SK-N-SH (cell line): ENCODE measurements at regions not wholly inside any gene's neighbourhood (a gene's known extent, or its start where the extent isn't known, plus 50 kb on each side); places are given as distances from the start of the nearest gene placed in this dataset.

Experiments used
- CTCF ChIA-PET: fragments of 300-600, 350-600 bp; formaldehyde crosslinking; extraction: SDS; loops from one replicate; lab custom pipeline; 2021; lab: Yijun Ruan, JAX
- POLR2A ChIA-PET: fragments of 350-600 bp; sonication (Branson Sonifier 250); formaldehyde crosslinking; extraction: SDS; loops from one replicate; lab custom pipeline; 2020; ENCODE audit warnings: antibody characterized with exemption, inconsistent platforms; lab: Yijun Ruan, JAX
- DNase-seq: peaks from one replicate; pipeline ENCODE4 v3.0.0; 2012
- H2AFZ ChIP-seq: fragments of 200-600 bp; sonication (generic); 2 replicates; pipeline ENCODE4 v1.8.1; 2016; ENCODE audit warnings: antibody characterized with exemption, mild to moderate bottlenecking, low read depth
- H3F3A ChIP-seq: fragments of 200-600 bp; sonication (generic); replicated peaks from 2 replicates; pipeline ENCODE3; 2016; ENCODE audit warnings: antibody characterized with exemption, mild to moderate bottlenecking; ENCODE audit not compliant: insufficient read depth
- H3K27ac ChIP-seq, 2 experiments: fragments of 200-500 bp in 1 of 2; fragments of 200-600 bp in 1 of 2; sonication (Bioruptor generic) in 1 of 2; sonication (generic), shearing (Covaris generic) in 1 of 2; 2 replicates each; pipeline versions ENCODE4 v1.5.1 to v1.6.1; 2014 to 2016; ENCODE audit warnings: low read depth in 2 of 2, inconsistent platforms in 1 of 2, low read length in 1 of 2, mild to moderate bottlenecking in 1 of 2, mixed read lengths in 1 of 2
- H3K27me3 ChIP-seq: fragments of 200-600 bp; sonication (generic), shearing (Covaris generic); 2 replicates; pipeline ENCODE4 v1.6.1; 2016; ENCODE audit warnings: mixed run types; ENCODE audit not compliant: insufficient read depth
- H3K36me3 ChIP-seq, 2 experiments: fragments of 200-500 bp in 1 of 2; fragments of 200-600 bp in 1 of 2; sonication (Bioruptor generic) in 1 of 2; sonication (generic) in 1 of 2; replicated peaks in 1 of 2; 2 replicates each; pipeline versions ENCODE3 to v1.5.1; 2014 to 2016; ENCODE audit warnings: low read length in 1 of 2, mild to moderate bottlenecking in 1 of 2; ENCODE audit not compliant: insufficient read depth in 2 of 2, control insufficient read depth in 1 of 2
- H3K4me1 ChIP-seq, 2 experiments: fragments of 200-500 bp in 1 of 2; fragments of 200-600 bp in 1 of 2; sonication (Bioruptor generic) in 1 of 2; sonication (generic), shearing (Covaris generic) in 1 of 2; 2 replicates each; pipeline versions ENCODE4 v1.5.1 to v1.6.1; 2014 to 2016; ENCODE audit warnings: low read depth in 1 of 2, low read length in 1 of 2, mixed run types in 1 of 2; ENCODE audit not compliant: insufficient read depth in 2 of 2, control insufficient read depth in 1 of 2
- H3K4me2 ChIP-seq: fragments of 200-600 bp; sonication (generic), shearing (Covaris generic); 2 replicates; pipeline ENCODE4 v1.6.1; 2017; ENCODE audit warnings: mixed run types
- H3K4me3 ChIP-seq, 2 experiments: fragments of 200-500 bp in 1 of 2; fragments of 200-600 bp in 1 of 2; sonication (Bioruptor generic) in 1 of 2; sonication (generic), shearing (Covaris generic) in 1 of 2; 2 replicates each; pipeline versions ENCODE4 v1.5.1 to v1.8.1; 2014 to 2016; ENCODE audit warnings: low read depth in 2 of 2, inconsistent platforms in 1 of 2, low read length in 1 of 2, mild to moderate bottlenecking in 1 of 2, mixed read lengths in 1 of 2, moderate library complexity in 1 of 2
- H3K79me2 ChIP-seq: fragments of 200-600 bp; sonication (generic); 2 replicates; pipeline ENCODE4 v1.8.1; 2017; ENCODE audit warnings: mild to moderate bottlenecking; ENCODE audit not compliant: insufficient read depth
- H3K9ac ChIP-seq: fragments of 200-600 bp; sonication (generic); 2 replicates; pipeline ENCODE4 v1.6.1; 2017; ENCODE audit warnings: mixed run types
- H3K9me2 ChIP-seq: fragments of 200-600 bp; sonication (generic); 2 replicates; pipeline ENCODE4 v1.6.1; 2017; ENCODE audit warnings: mixed run types
- H3K9me3 ChIP-seq: fragments of 200-600 bp; sonication (generic); 2 replicates; pipeline ENCODE4 v1.6.1; 2017; ENCODE audit warnings: mixed run types, mild to moderate bottlenecking, moderate library complexity
- H4K20me1 ChIP-seq: fragments of 200-600 bp; sonication (generic); 2 replicates; pipeline ENCODE4 v1.6.1; 2017; ENCODE audit warnings: mild to moderate bottlenecking, mixed run types; ENCODE audit not compliant: insufficient read depth
- CHD2 ChIP-seq: fragments of 150-350 bp; IDR thresholded peaks from 2 replicates; pipeline ENCODE4 v1.6.1; 2018; ENCODE audit warnings: low read length; ENCODE audit not compliant: partially characterized antibody
- ELF1 ChIP-seq: IDR thresholded peaks from 2 replicates; pipeline ENCODE4 v1.4.0; 2012
- EZH2phosphoT487 ChIP-seq: fragments of 200-600 bp; sonication (generic); IDR thresholded peaks from 2 replicates; pipeline ENCODE4 v1.6.1; 2017; ENCODE audit warnings: low read depth, mixed run types, mild to moderate bottlenecking, antibody characterized with exemption, moderate library complexity, borderline replicate concordance
- FOXJ3 ChIP-seq: sonication (generic); formaldehyde crosslinking; IDR thresholded peaks from 2 replicates; pipeline ENCODE4 v1.5.1; 2020; ENCODE audit warnings: mild to moderate bottlenecking, missing genetic modification reagents
- GATA2 ChIP-seq: sonication (generic); formaldehyde crosslinking; IDR thresholded peaks from 2 replicates; pipeline ENCODE4 v1.5.0; 2020; ENCODE audit warnings: mild to moderate bottlenecking, missing genetic modification reagents
- IRF3 ChIP-seq: fragments of 150-350 bp; IDR thresholded peaks from 2 replicates; pipeline ENCODE4 v1.6.1; 2016; ENCODE audit warnings: mild to moderate bottlenecking, low read depth, low read length
- JUND ChIP-seq: IDR thresholded peaks from 2 replicates; pipeline ENCODE4 v1.4.0; 2012
- MAX ChIP-seq: IDR thresholded peaks from 2 replicates; pipeline ENCODE4 v1.4.0; 2012; ENCODE audit warnings: low read depth
- NRF1 ChIP-seq: IDR thresholded peaks from 2 replicates; pipeline ENCODE4 v1.6.1; 2012; ENCODE audit warnings: low read depth, mild to moderate bottlenecking, low read length
- POLR2AphosphoS5 ChIP-seq: IDR thresholded peaks from 2 replicates; pipeline ENCODE4 v1.6.1; 2012; ENCODE audit warnings: low read depth, low read length
- RCOR1 ChIP-seq: fragments of 150-350 bp; IDR thresholded peaks from 2 replicates; pipeline ENCODE4 v1.6.1; 2017; ENCODE audit warnings: antibody characterized with exemption, low read length
- SMC3 ChIP-seq: IDR thresholded peaks from 2 replicates; pipeline ENCODE4 v1.6.1; 2012; ENCODE audit warnings: low read depth, low read length, improper control_type of control experiment
- TAF1 ChIP-seq: IDR thresholded peaks from 2 replicates; pipeline ENCODE4 v1.6.1; 2012; ENCODE audit warnings: low read depth, mild to moderate bottlenecking, low read length, moderate library complexity, borderline replicate concordance
- TCF12 ChIP-seq: IDR thresholded peaks from 2 replicates; pipeline ENCODE4 v1.4.0; 2012
- USF1 ChIP-seq: IDR thresholded peaks from 2 replicates; pipeline ENCODE4 v1.4.0; 2012; ENCODE audit warnings: low read depth, borderline replicate concordance
- WGBS: methylation state at CpG from one replicate; pipeline ENCODE4 v1.1.6; 2017; ENCODE audit warnings: low lambda C conversion rate; 5-methylcytosine and 5-hydroxymethylcytosine counted together

- no peak for TF ChIP-seq EZH2phosphoT487
- TF ChIP-seq GATA2 (CRISPR knock-in tag) = no peak
- TF ChIP-seq ELF1 = no peak
- no peak for TF ChIP-seq USF1
- TF ChIP-seq RCOR1 = no peak
- TF ChIP-seq SMC3 = no peak
- TF ChIP-seq IRF3 = no peak
- TF ChIP-seq FOXJ3 (CRISPR knock-in tag) = no peak
- TF ChIP-seq NRF1 = no peak
- Histone ChIP-seq H2AFZ (no peak overlapping the region), H3K4me2 (no peak overlapping the region), H4K20me1 (no peaks in the 10 kb centered on the region), H3K4me3 (no peak overlapping the region), H3K9ac (no peak overlapping the region), H3K27ac (no peak overlapping the region), H3K9me2 (no peaks in the 10 kb centered on the region), H3F3A (no peaks in the 10 kb centered on the region), H3K27me3 (no peaks in the 10 kb centered on the region), H3K9me3 (no peaks in the 10 kb centered on the region), H3K36me3 (no peaks in the 10 kb centered on the region), H3K4me1 (no peaks in the 10 kb centered on the region), H3K79me2 (no peaks in the 10 kb centered on the region)
- ChIA-PET CTCF (no interaction called here), POLR2A (no interaction called here)
- DNase-seq = no peak
- under 1% methylated on average over 3 of the region's 3 CpGs for WGBS
Measured at GRCh38 chr2:125561302-125561701, 1094.7 kb upstream of the GYPC start.

DNA sequence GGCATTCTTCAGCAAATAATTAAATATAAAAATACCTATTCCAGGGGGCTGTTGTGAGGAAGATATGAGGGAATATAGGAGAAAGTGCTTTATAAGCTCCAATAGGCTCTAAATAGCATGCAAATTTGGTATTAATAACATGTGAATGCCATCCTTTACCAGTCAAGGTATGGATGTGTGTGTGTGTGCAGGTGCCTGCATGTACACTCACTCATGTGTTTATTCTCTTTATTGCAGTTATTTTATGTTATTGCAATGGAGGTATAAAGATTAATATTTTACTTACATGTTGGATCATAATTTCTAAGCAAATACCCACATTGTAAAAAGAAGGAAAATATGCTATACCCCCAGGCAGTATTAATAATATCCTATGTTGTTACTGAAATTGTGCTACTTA, 1093.0 kb upstream of the GYPC start:
- no peaks in the 10 kb centered on the region for H3K9me2 ChIP-seq
- H3K9ac ChIP-seq = no peak overlapping the region
- no peaks in the 10 kb centered on the region for H3K9me3 ChIP-seq
- no peak overlapping the region for H3K27ac ChIP-seq
- no peaks in the 10 kb centered on the region for H3K79me2 ChIP-seq
- H3K36me3 ChIP-seq = no peaks in the 10 kb centered on the region
- no peaks in the 10 kb centered on the region for H3K27me3 ChIP-seq
- no peak overlapping the region for H3K4me2 ChIP-seq
- DNase-seq = no peak
- no peaks in the 10 kb centered on the region for H3F3A ChIP-seq
- H2AFZ ChIP-seq = no peak overlapping the region
- H3K4me3 ChIP-seq = no peak overlapping the region
- CTCF ChIA-PET = no interaction called here
- no peaks in the 10 kb centered on the region for H3K4me1 ChIP-seq
- TF ChIP-seq TCF12 (no peak), POLR2AphosphoS5 (no peak), RCOR1 (no peak), CHD2 (no peak), TAF1 (no peak), JUND (no peak), MAX (no peak)
- POLR2A ChIA-PET = no interaction called here
- no peaks in the 10 kb centered on the region for H4K20me1 ChIP-seq
